T1000 (cell line): ENCODE measurements at regions not wholly inside any gene's neighbourhood (a gene's known extent, or its start where the extent isn't known, plus 50 kb on each side); places are given as distances from the start of the nearest gene placed in this dataset.

Source experiments
- DNase-seq: peaks from one replicate; lab custom pipeline; 2025; ENCODE audit warnings: mixed read lengths; lab: John Stamatoyannopoulos, UW

- peak; percentile 50 for DNase-seq
Measured at GRCh38 chr12:107320033-107320928, 226.9 kb upstream of the CRY1 start.

GRCh38 chr12:107320929-107321631 lies 227.7 kb upstream of the CRY1 start:
- no peak for DNase-seq

- DNase-seq = no peak
Measured at GRCh38 chr12:107322063-107322462, 228.7 kb upstream of the CRY1 start.

GRCh38 chr12:107325075-107325608 lies 231.8 kb upstream of the CRY1 start:
- DNase-seq = no peak

- no peak for DNase-seq
Measured at GRCh38 chr12:107326237-107326636, 232.9 kb upstream of the CRY1 start.

GRCh38 chr12:107327651-107328182 lies 234.4 kb upstream of the CRY1 start:
- no peak for DNase-seq

- DNase-seq = peak; percentile 25
Measured at GRCh38 chr12:107328442-107329133, 235.2 kb upstream of the CRY1 start.

- DNase-seq = no peak
Measured at GRCh38 chr12:107329569-107330324, 236.4 kb upstream of the CRY1 start.

- DNase-seq = no peak
Measured at GRCh38 chr12:107330831-107331431, 237.6 kb upstream of the CRY1 start.

- no peak for DNase-seq
Measured at GRCh38 chr12:107331471-107331870, 238.1 kb upstream of the CRY1 start.

GRCh38 chr12:107331912-107332311 lies 238.6 kb upstream of the CRY1 start:
- DNase-seq = no peak

GRCh38 chr12:107332743-107333142 lies 239.4 kb upstream of the CRY1 start:
- DNase-seq = no peak

GRCh38 chr12:107335802-107336570 lies 242.6 kb upstream of the CRY1 start:
- no peak for DNase-seq

GRCh38 chr12:107336695-107337094 lies 243.3 kb upstream of the CRY1 start:
- no peak for DNase-seq

GRCh38 chr12:107337346-107338095 lies 244.2 kb upstream of the CRY1 start:
- DNase-seq = no peak

GRCh38 chr12:107339487-107339886 lies 246.1 kb upstream of the CRY1 start:
- DNase-seq = no peak

- no peak for DNase-seq
Measured at GRCh38 chr12:107339932-107340331, 246.6 kb upstream of the CRY1 start.

GRCh38 chr12:107340898-107341297 lies 247.5 kb upstream of the CRY1 start:
- no peak for DNase-seq

- peak; percentile 70 for DNase-seq
Measured at GRCh38 chr12:107344035-107344808, 250.9 kb upstream of the CRY1 start.
